ENCODE measurements at regions not wholly inside any gene's neighbourhood (a gene's known extent, or its start where the extent isn't known, plus 50 kb on each side); places are given as distances from the start of the nearest gene placed in this dataset.
"Not testable (repeated sequence)": the region's sequence is repeated elsewhere in the genome, so short reads cannot be mapped to it uniquely, and the experiment has no call there.

- H3K4me1 Mint-ChIP-seq, result no peaks in the 10 kb centered on the region
- H3K27ac Mint-ChIP-seq, result no peak overlapping the region
- TF ChIP-seq, protein P1, sequence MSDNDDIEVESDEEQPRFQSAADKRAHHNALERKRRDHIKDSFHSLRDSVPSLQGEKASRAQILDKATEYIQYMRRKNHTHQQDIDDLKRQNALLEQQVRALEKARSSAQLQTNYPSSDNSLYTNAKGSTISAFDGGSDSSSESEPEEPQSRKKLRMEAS (CRISPR knock-in tag; IDR thresholded peaks at IDR 0.05), result no peak
- TF ChIP-seq EMX1 (CRISPR knock-in tag; IDR thresholded peaks at IDR 0.05) (no peak), KAT7 (CRISPR knock-in tag; IDR thresholded peaks at IDR 0.05; ENCODE audit: borderline replicate concordance) (no peak)
- CTCF ChIA-PET, result interaction anchor here (0.5 kb wide), 1 partner anchor 167 kb away, joined by 3 read pairs; no protein-coding TSS in a partner anchor
- H3K4me3 Mint-ChIP-seq, result no peak overlapping the region
- no peak for ATAC-seq
- no peaks in the 10 kb centered on the region for H3K36me3 Mint-ChIP-seq
- POLR2A ChIA-PET, result no interaction called here
- H3K27me3 Mint-ChIP-seq (ENCODE audit: low read depth), result no peaks in the 10 kb centered on the region
- peaks cover 16% of the 10 kb centered on the region for H3K9me3 Mint-ChIP-seq
- DNase-seq (ENCODE audit: low spot score), result no peak
These were observed 63.8 kb upstream of the CHORDC1 start for GRCh38 chr11:90286640-90287039.

GRCh38 chr11:90284171-90284570 is 61.3 kb upstream of the CHORDC1 start:
- CTCF ChIA-PET, result no interaction called here
- Mint-ChIP-seq H3K27me3 (ENCODE audit: low read depth) (no peaks in the 10 kb centered on the region), H3K4me1 (no peaks in the 10 kb centered on the region), H3K36me3 (no peaks in the 10 kb centered on the region), H3K9me3 (peaks cover 16% of the 10 kb centered on the region), H3K4me3 (no peak overlapping the region), H3K27ac (no peak overlapping the region)
- ATAC-seq, result no peak
- TF ChIP-seq, protein P2, sequence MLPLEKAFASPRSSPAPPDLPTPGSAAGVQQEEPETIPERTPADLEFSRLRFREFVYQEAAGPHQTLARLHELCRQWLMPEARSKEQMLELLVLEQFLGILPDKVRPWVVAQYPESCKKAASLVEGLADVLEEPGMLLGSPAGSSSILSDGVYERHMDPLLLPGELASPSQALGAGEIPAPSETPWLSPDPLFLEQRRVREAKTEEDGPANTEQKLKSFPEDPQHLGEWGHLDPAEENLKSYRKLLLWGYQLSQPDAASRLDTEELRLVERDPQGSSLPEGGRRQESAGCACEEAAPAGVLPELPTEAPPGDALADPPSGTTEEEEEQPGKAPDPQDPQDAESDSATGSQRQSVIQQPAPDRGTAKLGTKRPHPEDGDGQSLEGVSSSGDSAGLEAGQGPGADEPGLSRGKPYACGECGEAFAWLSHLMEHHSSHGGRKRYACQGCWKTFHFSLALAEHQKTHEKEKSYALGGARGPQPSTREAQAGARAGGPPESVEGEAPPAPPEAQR (CRISPR knock-in tag; IDR thresholded peaks at IDR 0.05), result no peak
- TF ChIP-seq ZNF512 (CRISPR knock-in tag; IDR thresholded peaks at IDR 0.05; ENCODE audit: borderline replicate concordance), result no peak
- TF ChIP-seq, protein P3, sequence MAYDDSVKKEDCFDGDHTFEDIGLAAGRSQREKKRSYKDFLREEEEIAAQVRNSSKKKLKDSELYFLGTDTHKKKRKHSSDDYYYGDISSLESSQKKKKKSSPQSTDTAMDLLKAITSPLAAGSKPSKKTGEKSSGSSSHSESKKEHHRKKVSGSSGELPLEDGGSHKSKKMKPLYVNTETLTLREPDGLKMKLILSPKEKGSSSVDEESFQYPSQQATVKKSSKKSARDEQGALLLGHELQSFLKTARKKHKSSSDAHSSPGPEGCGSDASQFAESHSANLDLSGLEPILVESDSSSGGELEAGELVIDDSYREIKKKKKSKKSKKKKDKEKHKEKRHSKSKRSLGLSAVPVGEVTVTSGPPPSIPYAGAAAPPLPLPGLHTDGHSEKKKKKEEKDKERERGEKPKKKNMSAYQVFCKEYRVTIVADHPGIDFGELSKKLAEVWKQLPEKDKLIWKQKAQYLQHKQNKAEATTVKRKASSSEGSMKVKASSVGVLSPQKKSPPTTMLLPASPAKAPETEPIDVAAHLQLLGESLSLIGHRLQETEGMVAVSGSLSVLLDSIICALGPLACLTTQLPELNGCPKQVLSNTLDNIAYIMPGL (CRISPR knock-in tag; IDR thresholded peaks at IDR 0.05), result no peak
- TF ChIP-seq KAT7 (CRISPR knock-in tag; IDR thresholded peaks at IDR 0.05; ENCODE audit: borderline replicate concordance), result no peak
- no peak for TF ChIP-seq NFATC4 (CRISPR knock-in tag; IDR thresholded peaks at IDR 0.05)
- no peak for TF ChIP-seq FOXK1 (CRISPR knock-in tag; IDR thresholded peaks at IDR 0.05)
- TF ChIP-seq, protein P4, sequence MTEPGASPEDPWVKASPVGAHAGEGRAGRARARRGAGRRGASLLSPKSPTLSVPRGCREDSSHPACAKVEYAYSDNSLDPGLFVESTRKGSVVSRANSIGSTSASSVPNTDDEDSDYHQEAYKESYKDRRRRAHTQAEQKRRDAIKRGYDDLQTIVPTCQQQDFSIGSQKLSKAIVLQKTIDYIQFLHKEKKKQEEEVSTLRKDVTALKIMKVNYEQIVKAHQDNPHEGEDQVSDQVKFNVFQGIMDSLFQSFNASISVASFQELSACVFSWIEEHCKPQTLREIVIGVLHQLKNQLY (CRISPR knock-in tag; IDR thresholded peaks at IDR 0.05), result no peak
- no peak for TF ChIP-seq NR1H2 (CRISPR knock-in tag; IDR thresholded peaks at IDR 0.05)
- no peak for TF ChIP-seq PRDM15 (CRISPR knock-in tag; IDR thresholded peaks at IDR 0.05)
- TF ChIP-seq IRF1 (CRISPR knock-in tag; IDR thresholded peaks at IDR 0.05), result no peak
- no peak for TF ChIP-seq PRRX2 (CRISPR knock-in tag; IDR thresholded peaks at IDR 0.05)
- no peak for TF ChIP-seq NR3C1 (CRISPR knock-in tag; conservative IDR thresholded peaks at IDR 0.05; ENCODE audit: low read depth)
- TF ChIP-seq GABPB1 (CRISPR knock-in tag; IDR thresholded peaks at IDR 0.05), result no peak
- no peak for TF ChIP-seq ATF1 (CRISPR knock-in tag; IDR thresholded peaks at IDR 0.05)
- TF ChIP-seq SMAD3 (CRISPR knock-in tag; IDR thresholded peaks at IDR 0.05; ENCODE audit: borderline replicate concordance), result no peak
- DNase-seq (ENCODE audit: low spot score), result no peak
- POLR2A ChIA-PET, result no interaction called here

DNA sequence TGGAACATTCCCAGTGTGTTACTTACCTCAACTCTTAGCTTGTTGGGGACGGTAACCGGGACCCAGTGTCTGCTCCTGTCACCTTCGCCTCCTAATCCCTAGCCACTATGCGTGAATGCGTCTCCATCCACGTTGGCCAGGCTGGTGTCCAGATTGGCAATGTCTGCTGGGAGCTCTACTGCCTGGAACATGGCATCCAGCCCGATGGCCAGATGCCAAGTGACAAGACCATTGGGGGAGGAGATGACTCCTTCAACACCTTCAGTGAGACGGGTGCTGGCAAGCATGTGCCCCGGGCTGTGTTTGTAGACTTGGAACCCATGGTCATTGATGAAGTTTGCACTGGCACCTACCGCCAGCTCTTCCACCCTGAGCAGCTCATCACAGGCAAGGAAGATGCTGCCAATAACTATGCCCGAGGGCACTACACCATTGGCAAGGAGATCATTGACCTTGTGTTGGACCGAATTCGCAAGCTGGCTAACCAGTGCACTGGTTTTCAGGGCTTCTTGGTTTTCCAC is 59.8 kb upstream of the CHORDC1 start:
- H3K36me3 Mint-ChIP-seq; DNase-seq (ENCODE audit: low spot score); H3K27me3 Mint-ChIP-seq (ENCODE audit: low read depth); CTCF ChIA-PET; H3K4me1 Mint-ChIP-seq; POLR2A ChIA-PET; ATAC-seq; H3K27ac Mint-ChIP-seq; H3K4me3 Mint-ChIP-seq: not testable (repeated sequence)
- H3K9me3 Mint-ChIP-seq, result peaks cover 16% of the 10 kb centered on the region
